ENCODE measurements at regions not wholly inside any gene's neighbourhood (a gene's known extent, or its start where the extent isn't known, plus 50 kb on each side); places are given as distances from the start of the nearest gene placed in this dataset.

- ATAC-seq, result no peak
- BruUV-seq (replicated peaks), result no TSS peak
- FAIRE-seq, result no peak
Measured at GRCh38 chr2:220940646-220941045, 631.5 kb downstream of the EPHA4 start.

GRCh38 chr2:220941683-220942082 is 630.4 kb downstream of the EPHA4 start:
- no peak overlapping the region for H3K9ac ChIP-seq (ENCODE audit: insufficient read depth in 1 of 2, low read depth in 2 of 2, low read length in 2 of 2)
- POLR2A ChIA-PET, result no interaction called here
- intact Hi-C loops (cut with micrococcal nuclease), result no loop called here
- no TSS peak for BruUV-seq (replicated peaks)
- ATAC-seq, result no peak
- H3K4me3 ChIP-seq, result no peak overlapping the region
- 0% methylated on average over 1 of the region's 1 CpG for WGBS (ENCODE audit: insufficient coverage, low coverage, missing lambda C conversion rate)
- no peaks in the 10 kb centered on the region for H3K79me2 ChIP-seq (ENCODE audit: control insufficient read depth, insufficient read depth, low read length)
- CTCF ChIA-PET (ENCODE audit: low intra/inter-chr PET ratio), result no interaction called here
- no peaks in the 10 kb centered on the region for H3K9me1 ChIP-seq (ENCODE audit: control insufficient read depth, insufficient read depth, low read length)
- no peak for DNase-seq (ENCODE audit: extremely low read depth in 1 of 4, low spot score in 3 of 4)
- no peak for FAIRE-seq
- H3K27ac ChIP-seq (ENCODE audit: extremely low read depth, low read depth, low read length), result no peak overlapping the region
- H2AFZ ChIP-seq (ENCODE audit: low read depth, low read length), result no peak overlapping the region
- H3K27me3 ChIP-seq (ENCODE audit: control insufficient read depth in 2 of 2, insufficient read depth in 2 of 2, low read length in 2 of 2), result no peaks in the 10 kb centered on the region
- H4K20me1 ChIP-seq (replicated peaks; ENCODE audit: control insufficient read depth, insufficient read depth, low read length), result no peaks in the 10 kb centered on the region
- no peak overlapping the region for H3K4me2 ChIP-seq (ENCODE audit: insufficient read depth, low read length)
- H3K4me1 ChIP-seq (replicated peaks in 1 of 2; ENCODE audit: control insufficient read depth in 2 of 2, insufficient read depth in 2 of 2, low read length in 2 of 2), result no peaks in the 10 kb centered on the region
- in situ Hi-C loops (cut with MboI), result no loop called here
- no peaks in the 10 kb centered on the region for H3K36me3 ChIP-seq (ENCODE audit: control insufficient read depth, insufficient read depth, low read length)
- no peaks in the 10 kb centered on the region for H3K9me3 ChIP-seq (replicated peaks; ENCODE audit: control insufficient read depth, insufficient read depth, low read depth, low read length)
- no peak for TF ChIP-seq NRF1 (conservative IDR thresholded peaks at IDR 0.05 in 1 of 2, IDR thresholded peaks at IDR 0.05 in 1 of 2)
- no peak for TF ChIP-seq FOXP4 (CRISPR knock-in tag; IDR thresholded peaks at IDR 0.05; ENCODE audit: borderline replicate concordance)
- no peak for TF ChIP-seq ZNF764 (CRISPR knock-in tag; IDR thresholded peaks at IDR 0.05; ENCODE audit: low read depth)
- TF ChIP-seq HDAC8 (tag; IDR thresholded peaks at IDR 0.05), result no peak
- no peak for TF ChIP-seq OTX1 (CRISPR knock-in tag; IDR thresholded peaks at IDR 0.05)
- TF ChIP-seq, protein P1, sequence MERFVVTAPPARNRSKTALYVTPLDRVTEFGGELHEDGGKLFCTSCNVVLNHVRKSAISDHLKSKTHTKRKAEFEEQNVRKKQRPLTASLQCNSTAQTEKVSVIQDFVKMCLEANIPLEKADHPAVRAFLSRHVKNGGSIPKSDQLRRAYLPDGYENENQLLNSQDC (CRISPR knock-in tag; IDR thresholded peaks at IDR 0.05), result no peak
- TF ChIP-seq, protein P2, sequence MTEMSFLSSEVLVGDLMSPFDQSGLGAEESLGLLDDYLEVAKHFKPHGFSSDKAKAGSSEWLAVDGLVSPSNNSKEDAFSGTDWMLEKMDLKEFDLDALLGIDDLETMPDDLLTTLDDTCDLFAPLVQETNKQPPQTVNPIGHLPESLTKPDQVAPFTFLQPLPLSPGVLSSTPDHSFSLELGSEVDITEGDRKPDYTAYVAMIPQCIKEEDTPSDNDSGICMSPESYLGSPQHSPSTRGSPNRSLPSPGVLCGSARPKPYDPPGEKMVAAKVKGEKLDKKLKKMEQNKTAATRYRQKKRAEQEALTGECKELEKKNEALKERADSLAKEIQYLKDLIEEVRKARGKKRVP (CRISPR knock-in tag; IDR thresholded peaks at IDR 0.05), result no peak
- no peak for TF ChIP-seq GMEB1 (CRISPR knock-in tag; IDR thresholded peaks at IDR 0.05)
- no peak for TF ChIP-seq MAFF (IDR thresholded peaks at IDR 0.05; ENCODE audit: low read length)
- TF ChIP-seq CTBP1 (IDR thresholded peaks at IDR 0.05; ENCODE audit: borderline replicate concordance), result no peak

More at GRCh38 chr2:220940646-220941045, 631.5 kb downstream of the EPHA4 start:
- H3K9me1 ChIP-seq (ENCODE audit: control insufficient read depth, insufficient read depth, low read length), result no peaks in the 10 kb centered on the region
- WGBS (ENCODE audit: insufficient coverage, low coverage, missing lambda C conversion rate), result 0% methylated on average over 10 of the region's 11 CpGs
- no peak for DNase-seq (ENCODE audit: extremely low read depth in 1 of 4, low spot score in 3 of 4)
- H3K4me2 ChIP-seq (ENCODE audit: insufficient read depth, low read length), result no peak overlapping the region
- no peaks in the 10 kb centered on the region for H3K79me2 ChIP-seq (ENCODE audit: control insufficient read depth, insufficient read depth, low read length)
- TF ChIP-seq HES1 (IDR thresholded peaks at IDR 0.05; ENCODE audit: low read depth), result no peak
- no peak overlapping the region for H3K9ac ChIP-seq (ENCODE audit: insufficient read depth in 1 of 2, low read depth in 2 of 2, low read length in 2 of 2)
- H2AFZ ChIP-seq (ENCODE audit: low read depth, low read length), result no peak overlapping the region
- no peak overlapping the region for H3K4me3 ChIP-seq
- CTCF ChIA-PET (ENCODE audit: low intra/inter-chr PET ratio), result no interaction called here
- H3K9me3 ChIP-seq (replicated peaks; ENCODE audit: control insufficient read depth, insufficient read depth, low read depth, low read length), result no peaks in the 10 kb centered on the region
- no peak overlapping the region for H3K27ac ChIP-seq (ENCODE audit: extremely low read depth, low read depth, low read length)
- POLR2A ChIA-PET, result no interaction called here
- H3K4me1 ChIP-seq (replicated peaks in 1 of 2; ENCODE audit: control insufficient read depth in 2 of 2, insufficient read depth in 2 of 2, low read length in 2 of 2), result no peaks in the 10 kb centered on the region
- no peaks in the 10 kb centered on the region for H3K27me3 ChIP-seq (ENCODE audit: control insufficient read depth in 2 of 2, insufficient read depth in 2 of 2, low read length in 2 of 2)
- no peaks in the 10 kb centered on the region for H3K36me3 ChIP-seq (ENCODE audit: control insufficient read depth, insufficient read depth, low read length)
- no peaks in the 10 kb centered on the region for H4K20me1 ChIP-seq (replicated peaks; ENCODE audit: control insufficient read depth, insufficient read depth, low read length)
- in situ Hi-C loops (cut with MboI), result no loop called here
- intact Hi-C loops (cut with micrococcal nuclease), result no loop called here

All from K562 (cell line).